H1 (cell line): ENCODE measurements at regions not wholly inside any gene's neighbourhood (a gene's known extent, or its start where the extent isn't known, plus 50 kb on each side); places are given as distances from the start of the nearest gene placed in this dataset.

Experiments
- BRCA1 ChIP-seq: IDR thresholded peaks from 2 replicates; pipeline ENCODE4 v1.6.1; 2012; ENCODE audit warnings: low read depth, low read length, improper control_type of control experiment
- CBX5 ChIP-seq: fragments of 300-800, 300-1000 bp; sonication (generic); IDR thresholded peaks from 2 replicates; pipeline ENCODE4 v1.7.1; 2016; ENCODE audit warnings: antibody characterized with exemption, low read length, low read depth
- CHD1 ChIP-seq: IDR thresholded peaks from 2 replicates; pipeline ENCODE4 v1.6.1; 2012; ENCODE audit warnings: low read depth, low read length, improper control_type of control experiment
- KDM5A ChIP-seq: fragments of 200-600 bp; IDR thresholded peaks from 2 replicates; pipeline ENCODE4 v1.7.1; 2012; ENCODE audit warnings: mild to moderate bottlenecking, low read length, inconsistent platforms, mixed read lengths
- NRF1 ChIP-seq: IDR thresholded peaks from 2 replicates; pipeline ENCODE4 v1.6.1; 2011; ENCODE audit warnings: mild to moderate bottlenecking, low read depth, low read length, improper control_type of control experiment
- RNF2 ChIP-seq: fragments of 200-900, 300-1000 bp; sonication (generic); IDR thresholded peaks from 2 replicates; pipeline ENCODE4 v1.7.1; 2016; ENCODE audit warnings: borderline replicate concordance, low read depth, mild to moderate bottlenecking, antibody characterized with exemption, low read length; ENCODE audit not compliant: poor library complexity, severe bottlenecking; ENCODE audit errors: missing control alignments
- SAP30 ChIP-seq: fragments of 300-600 bp; sonication (generic); IDR thresholded peaks from 2 replicates; pipeline ENCODE4 v1.7.1; 2012; ENCODE audit warnings: low read length, moderate library complexity, mild to moderate bottlenecking, inconsistent platforms; ENCODE audit not compliant: insufficient read depth, insufficient replicate concordance
- TAF1 ChIP-seq: IDR thresholded peaks from 2 replicates; pipeline ENCODE4 v1.6.1; 2011; ENCODE audit warnings: mild to moderate bottlenecking, low read depth, low read length
- TF ChIP-seq, protein P1 (sequence below): fragments of 300-600 bp; sonication (generic); IDR thresholded peaks from 2 replicates; pipeline ENCODE4 v1.7.1; 2012; ENCODE audit warnings: low read length, moderate library complexity, mild to moderate bottlenecking, inconsistent platforms; ENCODE audit not compliant: insufficient replicate concordance

GRCh38 chr12:105671720-105672119, 341.2 kb downstream of the C12orf75 start (continued):
- TF ChIP-seq, protein P1, sequence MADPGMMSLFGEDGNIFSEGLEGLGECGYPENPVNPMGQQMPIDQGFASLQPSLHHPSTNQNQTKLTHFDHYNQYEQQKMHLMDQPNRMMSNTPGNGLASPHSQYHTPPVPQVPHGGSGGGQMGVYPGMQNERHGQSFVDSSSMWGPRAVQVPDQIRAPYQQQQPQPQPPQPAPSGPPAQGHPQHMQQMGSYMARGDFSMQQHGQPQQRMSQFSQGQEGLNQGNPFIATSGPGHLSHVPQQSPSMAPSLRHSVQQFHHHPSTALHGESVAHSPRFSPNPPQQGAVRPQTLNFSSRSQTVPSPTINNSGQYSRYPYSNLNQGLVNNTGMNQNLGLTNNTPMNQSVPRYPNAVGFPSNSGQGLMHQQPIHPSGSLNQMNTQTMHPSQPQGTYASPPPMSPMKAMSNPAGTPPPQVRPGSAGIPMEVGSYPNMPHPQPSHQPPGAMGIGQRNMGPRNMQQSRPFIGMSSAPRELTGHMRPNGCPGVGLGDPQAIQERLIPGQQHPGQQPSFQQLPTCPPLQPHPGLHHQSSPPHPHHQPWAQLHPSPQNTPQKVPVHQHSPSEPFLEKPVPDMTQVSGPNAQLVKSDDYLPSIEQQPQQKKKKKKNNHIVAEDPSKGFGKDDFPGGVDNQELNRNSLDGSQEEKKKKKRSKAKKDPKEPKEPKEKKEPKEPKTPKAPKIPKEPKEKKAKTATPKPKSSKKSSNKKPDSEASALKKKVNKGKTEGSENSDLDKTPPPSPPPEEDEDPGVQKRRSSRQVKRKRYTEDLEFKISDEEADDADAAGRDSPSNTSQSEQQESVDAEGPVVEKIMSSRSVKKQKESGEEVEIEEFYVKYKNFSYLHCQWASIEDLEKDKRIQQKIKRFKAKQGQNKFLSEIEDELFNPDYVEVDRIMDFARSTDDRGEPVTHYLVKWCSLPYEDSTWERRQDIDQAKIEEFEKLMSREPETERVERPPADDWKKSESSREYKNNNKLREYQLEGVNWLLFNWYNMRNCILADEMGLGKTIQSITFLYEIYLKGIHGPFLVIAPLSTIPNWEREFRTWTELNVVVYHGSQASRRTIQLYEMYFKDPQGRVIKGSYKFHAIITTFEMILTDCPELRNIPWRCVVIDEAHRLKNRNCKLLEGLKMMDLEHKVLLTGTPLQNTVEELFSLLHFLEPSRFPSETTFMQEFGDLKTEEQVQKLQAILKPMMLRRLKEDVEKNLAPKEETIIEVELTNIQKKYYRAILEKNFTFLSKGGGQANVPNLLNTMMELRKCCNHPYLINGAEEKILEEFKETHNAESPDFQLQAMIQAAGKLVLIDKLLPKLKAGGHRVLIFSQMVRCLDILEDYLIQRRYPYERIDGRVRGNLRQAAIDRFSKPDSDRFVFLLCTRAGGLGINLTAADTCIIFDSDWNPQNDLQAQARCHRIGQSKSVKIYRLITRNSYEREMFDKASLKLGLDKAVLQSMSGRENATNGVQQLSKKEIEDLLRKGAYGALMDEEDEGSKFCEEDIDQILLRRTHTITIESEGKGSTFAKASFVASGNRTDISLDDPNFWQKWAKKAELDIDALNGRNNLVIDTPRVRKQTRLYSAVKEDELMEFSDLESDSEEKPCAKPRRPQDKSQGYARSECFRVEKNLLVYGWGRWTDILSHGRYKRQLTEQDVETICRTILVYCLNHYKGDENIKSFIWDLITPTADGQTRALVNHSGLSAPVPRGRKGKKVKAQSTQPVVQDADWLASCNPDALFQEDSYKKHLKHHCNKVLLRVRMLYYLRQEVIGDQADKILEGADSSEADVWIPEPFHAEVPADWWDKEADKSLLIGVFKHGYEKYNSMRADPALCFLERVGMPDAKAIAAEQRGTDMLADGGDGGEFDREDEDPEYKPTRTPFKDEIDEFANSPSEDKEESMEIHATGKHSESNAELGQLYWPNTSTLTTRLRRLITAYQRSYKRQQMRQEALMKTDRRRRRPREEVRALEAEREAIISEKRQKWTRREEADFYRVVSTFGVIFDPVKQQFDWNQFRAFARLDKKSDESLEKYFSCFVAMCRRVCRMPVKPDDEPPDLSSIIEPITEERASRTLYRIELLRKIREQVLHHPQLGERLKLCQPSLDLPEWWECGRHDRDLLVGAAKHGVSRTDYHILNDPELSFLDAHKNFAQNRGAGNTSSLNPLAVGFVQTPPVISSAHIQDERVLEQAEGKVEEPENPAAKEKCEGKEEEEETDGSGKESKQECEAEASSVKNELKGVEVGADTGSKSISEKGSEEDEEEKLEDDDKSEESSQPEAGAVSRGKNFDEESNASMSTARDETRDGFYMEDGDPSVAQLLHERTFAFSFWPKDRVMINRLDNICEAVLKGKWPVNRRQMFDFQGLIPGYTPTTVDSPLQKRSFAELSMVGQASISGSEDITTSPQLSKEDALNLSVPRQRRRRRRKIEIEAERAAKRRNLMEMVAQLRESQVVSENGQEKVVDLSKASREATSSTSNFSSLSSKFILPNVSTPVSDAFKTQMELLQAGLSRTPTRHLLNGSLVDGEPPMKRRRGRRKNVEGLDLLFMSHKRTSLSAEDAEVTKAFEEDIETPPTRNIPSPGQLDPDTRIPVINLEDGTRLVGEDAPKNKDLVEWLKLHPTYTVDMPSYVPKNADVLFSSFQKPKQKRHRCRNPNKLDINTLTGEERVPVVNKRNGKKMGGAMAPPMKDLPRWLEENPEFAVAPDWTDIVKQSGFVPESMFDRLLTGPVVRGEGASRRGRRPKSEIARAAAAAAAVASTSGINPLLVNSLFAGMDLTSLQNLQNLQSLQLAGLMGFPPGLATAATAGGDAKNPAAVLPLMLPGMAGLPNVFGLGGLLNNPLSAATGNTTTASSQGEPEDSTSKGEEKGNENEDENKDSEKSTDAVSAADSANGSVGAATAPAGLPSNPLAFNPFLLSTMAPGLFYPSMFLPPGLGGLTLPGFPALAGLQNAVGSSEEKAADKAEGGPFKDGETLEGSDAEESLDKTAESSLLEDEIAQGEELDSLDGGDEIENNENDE = no peak
- no peak for TF ChIP-seq CBX5
- no peak for TF ChIP-seq CHD1
- no peak for TF ChIP-seq TAF1
- TF ChIP-seq BRCA1 = no peak
- no peak for TF ChIP-seq SAP30
- no peak for TF ChIP-seq KDM5A
- no peak for TF ChIP-seq RNF2
- TF ChIP-seq NRF1 = no peak
- TF ChIP-seq, all 59 proteins: peak for 0
